Activated B cell treated with CpG ODN at 0.5 μM for 24 hours (primary cell): ENCODE measurements at regions not wholly inside any gene's neighbourhood (a gene's known extent, or its start where the extent isn't known, plus 50 kb on each side); places are given as distances from the start of the nearest gene placed in this dataset.

Experiments used
- ATAC-seq: fragments of 200-7000 bp; cut with Tn5 transposase; one replicate; pipeline ENCODE4 v1.10.0; 2021; ENCODE audit warnings: low read depth, mild to moderate bottlenecking, moderate library complexity
- CTCF ChIA-PET: fragments of 350-600 bp; sonication (Branson Sonifier 250); formaldehyde crosslinking; loops from one replicate; lab custom pipeline; 2021; ENCODE audit warnings: antibody characterized with exemption; lab: Charles Lee
- POLR2A ChIA-PET: fragments of 350-600 bp; sonication (Branson Sonifier 250); formaldehyde crosslinking; loops from one replicate; lab custom pipeline; 2021; ENCODE audit warnings: antibody characterized with exemption; lab: Charles Lee
- DNase-seq: peaks from one replicate; pipeline ENCODE4 v3.0.0; 2022
- H3K27ac Mint-ChIP-seq: one replicate; pipeline ENCODE4 v1.8.0; 2020; ENCODE audit warnings: mixed read lengths
- H3K27me3 Mint-ChIP-seq: one replicate; pipeline ENCODE4 v1.8.0; 2021; ENCODE audit warnings: mixed read lengths
- H3K36me3 Mint-ChIP-seq: one replicate; pipeline ENCODE4 v1.8.0; 2021; ENCODE audit warnings: low read depth, mixed read lengths
- H3K4me1 Mint-ChIP-seq: one replicate; pipeline ENCODE4 v1.8.0; 2021; ENCODE audit warnings: mixed read lengths
- H3K4me3 Mint-ChIP-seq: one replicate; pipeline ENCODE4 v1.8.0; 2020; ENCODE audit warnings: mild to moderate bottlenecking, mixed read lengths
- H3K9me3 Mint-ChIP-seq: one replicate; pipeline ENCODE4 v1.8.0; 2020; ENCODE audit warnings: mixed read lengths
- intact Hi-C: fragments of 100-400 bp; cut with micrococcal nuclease; formaldehyde crosslinking; loops from one replicate; pipeline ENCODE4 v1.15.1; 2024
- TF ChIP-seq, protein P1 (sequence below): fragments of 200-600 bp; IDR thresholded peaks from one replicate; pipeline ENCODE4 v1.8.0; 2022; ENCODE audit warnings: antibody characterized with exemption, mild to moderate bottlenecking

DNA sequence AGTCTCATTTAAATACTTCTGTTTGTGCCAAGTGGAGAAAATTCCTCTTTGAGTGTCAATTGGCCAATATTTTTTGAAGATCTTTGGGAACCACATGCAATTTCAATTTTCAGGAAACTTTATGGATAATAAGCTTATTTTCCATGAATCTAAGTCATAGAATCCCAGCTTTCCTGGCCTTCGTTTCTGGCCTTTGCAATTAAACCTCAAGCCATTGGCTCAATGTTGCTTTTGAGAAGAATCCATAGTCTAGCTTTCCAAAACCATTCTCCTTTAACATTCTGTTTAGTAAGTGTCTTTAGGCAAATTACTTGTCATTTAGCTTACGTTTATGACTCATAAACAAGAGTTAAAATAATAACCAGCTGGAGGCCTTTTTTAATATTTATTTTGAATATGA is 145.0 kb upstream of the FTMT start:
- H3K9me3 Mint-ChIP-seq, result no peaks in the 10 kb centered on the region
- ATAC-seq (no peak), DNase-seq (no peak)
- TF ChIP-seq, protein P1, sequence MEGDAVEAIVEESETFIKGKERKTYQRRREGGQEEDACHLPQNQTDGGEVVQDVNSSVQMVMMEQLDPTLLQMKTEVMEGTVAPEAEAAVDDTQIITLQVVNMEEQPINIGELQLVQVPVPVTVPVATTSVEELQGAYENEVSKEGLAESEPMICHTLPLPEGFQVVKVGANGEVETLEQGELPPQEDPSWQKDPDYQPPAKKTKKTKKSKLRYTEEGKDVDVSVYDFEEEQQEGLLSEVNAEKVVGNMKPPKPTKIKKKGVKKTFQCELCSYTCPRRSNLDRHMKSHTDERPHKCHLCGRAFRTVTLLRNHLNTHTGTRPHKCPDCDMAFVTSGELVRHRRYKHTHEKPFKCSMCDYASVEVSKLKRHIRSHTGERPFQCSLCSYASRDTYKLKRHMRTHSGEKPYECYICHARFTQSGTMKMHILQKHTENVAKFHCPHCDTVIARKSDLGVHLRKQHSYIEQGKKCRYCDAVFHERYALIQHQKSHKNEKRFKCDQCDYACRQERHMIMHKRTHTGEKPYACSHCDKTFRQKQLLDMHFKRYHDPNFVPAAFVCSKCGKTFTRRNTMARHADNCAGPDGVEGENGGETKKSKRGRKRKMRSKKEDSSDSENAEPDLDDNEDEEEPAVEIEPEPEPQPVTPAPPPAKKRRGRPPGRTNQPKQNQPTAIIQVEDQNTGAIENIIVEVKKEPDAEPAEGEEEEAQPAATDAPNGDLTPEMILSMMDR, result no peak
- intact Hi-C loops, result no loop called here
- H3K27ac Mint-ChIP-seq, result no peak overlapping the region
- H3K4me1 Mint-ChIP-seq, result no peaks in the 10 kb centered on the region
- no peaks in the 10 kb centered on the region for H3K27me3 Mint-ChIP-seq
- H3K36me3 Mint-ChIP-seq, result no peaks in the 10 kb centered on the region
- POLR2A ChIA-PET, result no interaction called here
- CTCF ChIA-PET, result no interaction called here
- H3K4me3 Mint-ChIP-seq, result no peak overlapping the region

DNA sequence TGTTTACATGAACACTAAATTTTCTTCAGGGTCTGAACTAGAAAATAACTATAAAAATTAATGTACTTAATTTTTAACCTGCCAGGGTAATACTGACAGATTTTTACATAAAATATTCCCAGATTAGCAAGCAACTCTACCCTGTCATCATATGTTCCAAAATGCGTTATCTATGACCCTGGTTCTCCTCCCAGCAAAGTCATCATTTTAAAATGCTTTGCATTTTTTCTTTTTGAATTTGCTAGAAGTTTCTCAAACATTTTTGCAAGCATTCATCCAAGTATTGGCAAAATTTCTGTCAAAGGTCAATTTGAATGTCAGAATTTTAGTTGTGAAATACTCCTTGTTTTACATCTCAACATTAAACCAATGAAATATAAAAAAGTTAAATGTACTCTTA is 144.5 kb upstream of the FTMT start:
- CTCF ChIA-PET, result no interaction called here
- ATAC-seq (no peak), DNase-seq (no peak)
- H3K27me3 Mint-ChIP-seq, result no peaks in the 10 kb centered on the region
- intact Hi-C loops, result no loop called here
- no peaks in the 10 kb centered on the region for H3K9me3 Mint-ChIP-seq
- no peaks in the 10 kb centered on the region for H3K4me1 Mint-ChIP-seq
- no peaks in the 10 kb centered on the region for H3K36me3 Mint-ChIP-seq
- TF ChIP-seq, protein P1, result no peak
- H3K4me3 Mint-ChIP-seq, result no peak overlapping the region
- POLR2A ChIA-PET, result no interaction called here
- no peak overlapping the region for H3K27ac Mint-ChIP-seq

DNA sequence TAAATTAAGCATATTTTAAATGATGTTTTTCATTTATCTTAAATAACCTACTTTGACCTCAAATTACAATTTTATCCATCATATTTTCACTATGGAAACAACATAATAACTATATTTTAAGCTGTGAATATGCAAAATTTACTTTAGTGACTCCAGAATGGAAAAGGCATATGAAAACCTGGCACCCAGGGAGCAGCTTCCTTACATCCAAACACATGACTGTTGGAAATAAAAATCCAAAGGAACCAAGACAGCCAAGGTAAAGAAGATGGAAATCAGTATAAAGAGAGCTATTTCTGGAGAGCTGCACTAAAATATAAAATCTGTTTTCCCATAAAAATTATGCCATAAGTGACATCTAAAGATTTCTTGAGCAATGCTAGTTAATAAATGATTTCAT is 140.3 kb upstream of the FTMT start:
- Mint-ChIP-seq H3K4me1 (no peaks in the 10 kb centered on the region), H3K27ac (no peak overlapping the region), H3K27me3 (no peaks in the 10 kb centered on the region), H3K4me3 (no peak overlapping the region), H3K9me3 (peaks cover 10% of the 10 kb centered on the region), H3K36me3 (no peaks in the 10 kb centered on the region)
- intact Hi-C loops, result no loop called here
- ChIA-PET POLR2A (no interaction called here), CTCF (no interaction called here)
- TF ChIP-seq, protein P1, result no peak
- DNase-seq (no peak), ATAC-seq (no peak)

DNA sequence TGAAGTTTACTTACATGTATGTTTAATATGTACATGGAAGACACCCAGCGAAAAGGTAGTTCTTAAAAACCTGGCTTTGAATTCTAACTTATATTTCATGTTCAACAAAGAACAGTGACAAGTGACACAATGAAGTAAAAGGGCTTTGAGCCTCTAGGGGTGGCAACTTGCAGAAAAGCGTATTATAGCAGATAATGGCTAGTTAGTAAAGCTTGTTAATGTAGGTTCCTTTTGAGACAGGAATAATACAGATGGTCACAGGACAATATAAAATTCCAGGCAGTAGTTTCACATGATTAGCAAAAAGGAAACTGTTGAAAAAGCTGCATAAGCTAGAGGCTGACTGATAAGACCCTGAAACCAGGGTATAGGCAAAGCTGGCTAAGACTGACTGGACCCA is 132.4 kb upstream of the FTMT start:
- TF ChIP-seq, protein P1, result no peak
- POLR2A ChIA-PET, result no interaction called here
- no peak for DNase-seq
- H3K27ac Mint-ChIP-seq, result no peak overlapping the region
- no peaks in the 10 kb centered on the region for H3K4me1 Mint-ChIP-seq
- CTCF ChIA-PET, result no interaction called here
- H3K4me3 Mint-ChIP-seq, result no peak overlapping the region
- no peaks in the 10 kb centered on the region for H3K36me3 Mint-ChIP-seq
- intact Hi-C loops, result no loop called here
- peaks cover 22% of the 10 kb centered on the region for H3K9me3 Mint-ChIP-seq
- H3K27me3 Mint-ChIP-seq, result no peaks in the 10 kb centered on the region
- ATAC-seq, result no peak

DNA sequence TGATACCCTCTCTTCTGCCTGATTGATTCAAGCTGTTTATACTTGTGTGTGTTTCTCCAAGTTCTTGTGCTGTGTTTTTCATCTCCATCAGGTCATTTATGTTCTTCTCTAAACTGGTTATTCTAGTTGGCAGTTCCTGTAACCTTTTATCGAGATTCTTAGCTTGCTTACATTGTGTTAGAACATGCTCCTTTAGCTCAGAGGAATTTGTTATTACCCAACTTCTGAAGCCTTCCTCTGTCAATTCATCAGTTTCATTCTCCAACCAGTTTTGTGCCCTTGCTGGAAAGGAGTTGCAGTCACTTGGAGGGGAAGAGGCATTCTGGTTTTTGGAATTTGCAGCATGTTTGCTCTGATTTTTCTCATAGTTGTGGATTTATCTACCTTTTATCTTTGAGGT is 126.2 kb upstream of the FTMT start:
- intact Hi-C loops, result no loop called here
- ATAC-seq (no peak), DNase-seq (no peak)
- Mint-ChIP-seq H3K27me3 (no peaks in the 10 kb centered on the region), H3K4me1 (no peaks in the 10 kb centered on the region), H3K9me3 (peaks cover 10% of the 10 kb centered on the region), H3K36me3 (no peaks in the 10 kb centered on the region), H3K4me3 (no peak overlapping the region), H3K27ac (no peak overlapping the region)
- ChIA-PET POLR2A (no interaction called here), CTCF (no interaction called here)
- TF ChIP-seq, protein P1, result no peak
